Upper lobe of left lung (tissue), 6 donors: ENCODE measurements at regions not wholly inside any gene's neighbourhood (a gene's known extent, or its start where the extent isn't known, plus 50 kb on each side); places are given as distances from the start of the nearest gene placed in this dataset.

Experiments used
- ATAC-seq, 2 donors: fragments of 200-7000 bp; cut with Tn5 transposase; one replicate each; pipeline ENCODE4 v1.9.1; 2022; ENCODE audit warnings: mild to moderate bottlenecking in 2 of 2, moderate library complexity in 2 of 2; ENCODE audit not compliant: low FRiP score in 2 of 2
- DNase-seq, 2 donors: peaks; one replicate each; pipeline ENCODE4 v3.0.0-alpha.2; 2019 to 2020
- H3K27ac ChIP-seq, 4 donors: fragments of 200-600 bp; sonication (generic); one replicate each; pipeline ENCODE4 v1.5.1; 2016 to 2019
- H3K27me3 ChIP-seq, 4 donors: fragments of 200-600 bp; sonication (generic); one replicate each; pipeline ENCODE4 v1.5.1; 2017 to 2019
- H3K36me3 ChIP-seq, 4 donors: fragments of 200-600 bp; sonication (generic); one replicate each; pipeline ENCODE4 v1.5.1; 2016 to 2019
- H3K4me1 ChIP-seq, 4 donors: fragments of 200-600 bp; sonication (generic); one replicate each; pipeline ENCODE4 v1.5.1; 2018 to 2019
- H3K4me3 ChIP-seq, 4 donors: fragments of 200-600 bp; sonication (generic); one replicate each; pipeline ENCODE4 v1.5.1; 2017 to 2019; ENCODE audit warnings: mild to moderate bottlenecking in 2 of 4, moderate library complexity in 1 of 4
- H3K9me3 ChIP-seq, 4 donors: fragments of 200-600 bp; sonication (generic); one replicate each; pipeline ENCODE4 v1.5.1; 2018 to 2019
- EP300 ChIP-seq, 4 donors: sonication (generic); formaldehyde crosslinking; IDR thresholded peaks; one replicate each; pipeline ENCODE4 v1.5.1; 2017; ENCODE audit warnings: antibody characterized with exemption in 4 of 4, control low read depth in 2 of 4
- POLR2A ChIP-seq, 4 donors: fragments of 450-650 bp; IDR thresholded peaks; one replicate each; pipeline ENCODE4 v1.5.1; 2016 to 2017; ENCODE audit warnings: antibody characterized with exemption in 4 of 4, mild to moderate bottlenecking in 2 of 4
- POLR2AphosphoS5 ChIP-seq, 2 donors: sonication (generic); formaldehyde crosslinking; IDR thresholded peaks; one replicate each; pipeline ENCODE4 v1.5.1; 2017; ENCODE audit warnings: antibody characterized with exemption in 2 of 2
- WGBS, 2 donors: methylation state at CpG; one replicate each; pipeline ENCODE4 v1.1.5; 2017 to 2018; 5-methylcytosine and 5-hydroxymethylcytosine counted together
- TF ChIP-seq, protein P1 (sequence below), 6 experiments: fragments of 450-650 bp in 4 of 6; fragments of 200-600 bp in 2 of 6; sonication (generic) in 2 of 6; IDR thresholded peaks; one replicate each; pipeline ENCODE4 v1.5.1; 2016 to 2019; ENCODE audit warnings: antibody characterized with exemption in 6 of 6
- donor health status: DM: no; HTN: no; CAD: no; lungs with moderate emphysema.
- donor health status: DM: no; HTN: yes; CAD: no; lungs with severe emphysema.

DNA sequence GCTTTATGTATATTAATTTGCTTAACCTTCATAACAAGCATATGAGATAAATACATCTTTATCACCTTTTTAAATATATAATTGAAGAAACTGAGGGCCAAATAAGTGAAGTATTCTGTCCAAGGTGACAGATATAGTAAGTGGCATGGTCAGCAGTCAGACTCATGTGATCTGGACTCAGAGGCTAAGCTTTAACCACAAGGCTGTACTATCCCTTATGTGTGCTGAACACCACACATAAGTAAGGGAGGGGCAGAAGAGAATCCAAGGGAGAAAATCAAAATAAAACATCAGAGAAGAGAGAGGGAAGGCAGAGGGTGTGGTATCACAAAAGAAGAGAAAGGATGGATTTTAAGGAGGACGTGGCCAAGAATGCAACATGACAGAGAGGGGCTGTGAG is 348.4 kb downstream of the EFNB2 start:
- no peaks in the 10 kb centered on the region for H3K9me3 ChIP-seq
- WGBS, 2 donors = 79 to 97% methylated on average over 1 of the region's 1 CpG
- no peaks in the 10 kb centered on the region for H3K4me1 ChIP-seq
- TF ChIP-seq POLR2A (IDR thresholded peaks at IDR 0.05) (no peak), EP300 (IDR thresholded peaks at IDR 0.05) (no peak), POLR2AphosphoS5 (IDR thresholded peaks at IDR 0.05) (no peak)
- TF ChIP-seq, protein P1, sequence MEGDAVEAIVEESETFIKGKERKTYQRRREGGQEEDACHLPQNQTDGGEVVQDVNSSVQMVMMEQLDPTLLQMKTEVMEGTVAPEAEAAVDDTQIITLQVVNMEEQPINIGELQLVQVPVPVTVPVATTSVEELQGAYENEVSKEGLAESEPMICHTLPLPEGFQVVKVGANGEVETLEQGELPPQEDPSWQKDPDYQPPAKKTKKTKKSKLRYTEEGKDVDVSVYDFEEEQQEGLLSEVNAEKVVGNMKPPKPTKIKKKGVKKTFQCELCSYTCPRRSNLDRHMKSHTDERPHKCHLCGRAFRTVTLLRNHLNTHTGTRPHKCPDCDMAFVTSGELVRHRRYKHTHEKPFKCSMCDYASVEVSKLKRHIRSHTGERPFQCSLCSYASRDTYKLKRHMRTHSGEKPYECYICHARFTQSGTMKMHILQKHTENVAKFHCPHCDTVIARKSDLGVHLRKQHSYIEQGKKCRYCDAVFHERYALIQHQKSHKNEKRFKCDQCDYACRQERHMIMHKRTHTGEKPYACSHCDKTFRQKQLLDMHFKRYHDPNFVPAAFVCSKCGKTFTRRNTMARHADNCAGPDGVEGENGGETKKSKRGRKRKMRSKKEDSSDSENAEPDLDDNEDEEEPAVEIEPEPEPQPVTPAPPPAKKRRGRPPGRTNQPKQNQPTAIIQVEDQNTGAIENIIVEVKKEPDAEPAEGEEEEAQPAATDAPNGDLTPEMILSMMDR (IDR thresholded peaks at IDR 0.05) = no peak
- no peak for ATAC-seq
- H3K27ac ChIP-seq = no peak overlapping the region
- no peaks in the 10 kb centered on the region for H3K27me3 ChIP-seq
- H3K4me3 ChIP-seq = no peak overlapping the region
- H3K36me3 ChIP-seq = no peaks in the 10 kb centered on the region
- DNase-seq = no peak

DNA sequence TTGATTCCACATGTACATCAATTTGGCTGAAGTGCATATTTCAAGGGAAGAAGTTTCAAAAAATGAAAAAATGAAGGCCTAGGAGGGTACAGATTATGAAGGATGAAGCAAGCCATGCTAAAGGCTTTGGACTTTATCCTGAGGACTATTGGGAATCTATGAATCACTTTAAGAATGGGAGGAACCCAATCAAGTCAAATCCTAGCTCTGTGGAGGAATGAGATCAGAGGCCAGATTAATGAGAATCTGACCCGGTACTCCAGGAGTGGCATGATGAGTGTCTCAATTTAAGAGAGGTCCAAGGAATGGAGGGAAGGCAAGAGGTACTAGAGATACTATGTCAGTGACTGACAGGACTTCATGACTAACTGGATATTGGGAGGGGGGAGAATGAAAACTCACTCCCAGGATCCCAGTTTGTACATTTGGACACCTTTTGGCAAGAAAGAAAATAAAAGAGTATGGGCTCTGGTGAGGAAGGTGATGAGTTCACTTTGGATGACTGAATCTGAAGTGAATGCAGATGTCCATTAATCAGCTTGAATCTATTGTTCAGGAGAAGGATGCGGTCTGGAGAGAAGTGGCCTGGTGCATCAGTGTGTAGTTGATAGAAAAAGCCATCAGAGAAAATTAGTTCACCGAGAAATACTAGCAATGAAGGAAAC is 349.0 kb downstream of the EFNB2 start:
- Histone ChIP-seq H3K4me3 (no peak overlapping the region), H3K9me3 (no peaks in the 10 kb centered on the region), H3K4me1 (no peaks in the 10 kb centered on the region), H3K27me3 (no peaks in the 10 kb centered on the region), H3K27ac (no peak overlapping the region), H3K36me3 (no peaks in the 10 kb centered on the region)
- TF ChIP-seq, protein P1 (IDR thresholded peaks at IDR 0.05) = no peak
- TF ChIP-seq EP300 (IDR thresholded peaks at IDR 0.05) (no peak), POLR2A (IDR thresholded peaks at IDR 0.05) (no peak), POLR2AphosphoS5 (IDR thresholded peaks at IDR 0.05) (no peak)
- DNase-seq (no peak), ATAC-seq (no peak)
- 79 to 96% methylated on average over 3 of the region's 3 CpGs for WGBS, 2 donors

DNA sequence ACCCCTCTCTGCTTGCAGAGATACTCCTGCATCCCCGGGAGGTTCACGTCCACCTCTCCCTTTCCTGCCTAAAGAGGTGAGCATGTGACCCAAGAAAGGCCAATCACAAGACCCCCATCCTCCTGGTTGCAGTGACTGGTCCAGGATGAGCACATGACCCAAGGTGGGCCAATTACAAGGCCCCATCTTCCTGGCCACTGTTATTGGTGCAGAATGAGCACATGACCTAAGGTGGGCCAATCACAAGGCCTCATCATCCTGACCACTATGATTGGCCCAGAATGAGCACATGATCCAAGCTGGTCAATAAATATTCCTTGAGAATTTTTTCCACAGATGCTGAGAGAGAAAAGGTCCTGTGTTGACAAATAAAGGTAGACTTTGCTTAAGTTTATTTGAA is 350.7 kb downstream of the EFNB2 start:
- Histone ChIP-seq H3K36me3 (no peaks in the 10 kb centered on the region), H3K4me3 (no peak overlapping the region), H3K9me3 (no peaks in the 10 kb centered on the region), H3K4me1 (no peaks in the 10 kb centered on the region), H3K27me3 (no peaks in the 10 kb centered on the region), H3K27ac (no peak overlapping the region)
- DNase-seq = no peak
- WGBS, 2 donors = 93 to 98% methylated on average over 2 of the region's 2 CpGs
- TF ChIP-seq, protein P1 (IDR thresholded peaks at IDR 0.05) = no peak
- no peak for TF ChIP-seq POLR2AphosphoS5 (IDR thresholded peaks at IDR 0.05)
- no peak for TF ChIP-seq EP300 (IDR thresholded peaks at IDR 0.05)
- TF ChIP-seq POLR2A (IDR thresholded peaks at IDR 0.05) = no peak
- ATAC-seq = no peak

DNA sequence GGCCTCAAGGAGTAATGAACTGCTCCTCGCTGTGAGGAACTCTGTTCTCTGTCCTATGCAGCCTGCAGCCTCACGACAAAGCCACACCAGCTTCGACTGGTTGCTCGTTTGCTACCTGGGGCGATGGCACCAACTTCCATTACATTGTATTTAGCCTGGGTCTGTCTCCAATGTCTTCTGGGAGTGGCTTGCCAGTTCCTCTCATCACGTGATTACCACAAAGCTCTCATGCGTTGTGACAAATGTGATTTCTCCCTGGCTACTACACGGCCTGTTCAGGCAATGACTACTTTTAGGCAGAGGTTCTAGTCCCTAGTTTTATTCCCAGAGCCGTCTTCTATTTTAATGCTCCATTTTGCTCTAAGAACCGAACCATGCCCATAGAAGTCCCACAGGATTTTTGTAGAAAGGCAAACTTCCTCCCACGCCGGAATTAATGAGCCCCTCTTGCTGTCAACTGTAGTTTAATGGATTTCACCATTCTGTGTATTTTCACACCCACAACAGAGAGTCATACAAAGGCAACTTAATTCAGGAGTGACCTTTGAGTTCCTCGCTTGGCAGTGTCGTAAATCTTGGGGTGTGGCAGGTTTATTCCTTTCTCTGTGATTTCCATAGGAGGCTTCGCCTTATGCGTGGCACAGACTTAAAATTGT is 351.9 kb downstream of the EFNB2 start:
- WGBS, 2 donors = 90% methylated on average over 16 of the region's 16 CpGs
- Histone ChIP-seq H3K9me3 (no peaks in the 10 kb centered on the region), H3K27me3 (no peaks in the 10 kb centered on the region), H3K27ac (no peak overlapping the region), H3K36me3 (no peaks in the 10 kb centered on the region), H3K4me1 (no peaks in the 10 kb centered on the region), H3K4me3 (no peak overlapping the region)
- ATAC-seq (no peak), DNase-seq (no peak)
- TF ChIP-seq, protein P1 (IDR thresholded peaks at IDR 0.05) = no peak
- TF ChIP-seq POLR2AphosphoS5 (IDR thresholded peaks at IDR 0.05) = no peak
- no peak for TF ChIP-seq POLR2A (IDR thresholded peaks at IDR 0.05)
- no peak for TF ChIP-seq EP300 (IDR thresholded peaks at IDR 0.05)

DNA sequence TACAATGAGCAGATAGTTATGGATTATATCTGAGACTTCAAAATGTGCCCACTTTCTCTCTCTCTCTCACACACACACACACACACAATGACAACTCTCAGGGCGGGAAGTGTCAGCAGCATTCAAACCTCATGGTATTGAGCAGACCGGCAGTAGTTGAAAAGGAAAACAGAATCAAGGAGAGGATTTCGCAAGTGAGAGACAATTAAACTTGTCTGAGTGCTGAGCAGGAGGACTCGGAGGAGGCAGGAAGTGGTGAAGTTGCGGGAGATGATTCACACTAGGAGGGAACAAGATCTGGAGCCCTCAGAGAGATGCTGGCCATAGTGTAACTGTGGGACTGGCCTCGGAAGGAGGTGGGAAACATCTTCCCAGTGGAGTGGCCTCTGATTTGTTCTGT is 353.1 kb downstream of the EFNB2 start:
- H3K36me3 ChIP-seq = no peaks in the 10 kb centered on the region
- peak in 1 of 2 donors; percentile 39 for ATAC-seq
- H3K27me3 ChIP-seq = no peaks in the 10 kb centered on the region
- H3K4me1 ChIP-seq = no peaks in the 10 kb centered on the region
- 42 to 71% methylated on average over 6 of the region's 6 CpGs for WGBS, 2 donors
- no peak for TF ChIP-seq POLR2AphosphoS5 (IDR thresholded peaks at IDR 0.05)
- no peak for TF ChIP-seq EP300 (IDR thresholded peaks at IDR 0.05)
- TF ChIP-seq, protein P1 (IDR thresholded peaks at IDR 0.05) = no peak
- no peak for TF ChIP-seq POLR2A (IDR thresholded peaks at IDR 0.05)
- no peak overlapping the region for H3K4me3 ChIP-seq
- no peak overlapping the region for H3K27ac ChIP-seq
- H3K9me3 ChIP-seq = no peaks in the 10 kb centered on the region
- no peak for DNase-seq
